ENCODE measurements at regions not wholly inside any gene's neighbourhood (a gene's known extent, or its start where the extent isn't known, plus 50 kb on each side); places are given as distances from the start of the nearest gene placed in this dataset.

DNA sequence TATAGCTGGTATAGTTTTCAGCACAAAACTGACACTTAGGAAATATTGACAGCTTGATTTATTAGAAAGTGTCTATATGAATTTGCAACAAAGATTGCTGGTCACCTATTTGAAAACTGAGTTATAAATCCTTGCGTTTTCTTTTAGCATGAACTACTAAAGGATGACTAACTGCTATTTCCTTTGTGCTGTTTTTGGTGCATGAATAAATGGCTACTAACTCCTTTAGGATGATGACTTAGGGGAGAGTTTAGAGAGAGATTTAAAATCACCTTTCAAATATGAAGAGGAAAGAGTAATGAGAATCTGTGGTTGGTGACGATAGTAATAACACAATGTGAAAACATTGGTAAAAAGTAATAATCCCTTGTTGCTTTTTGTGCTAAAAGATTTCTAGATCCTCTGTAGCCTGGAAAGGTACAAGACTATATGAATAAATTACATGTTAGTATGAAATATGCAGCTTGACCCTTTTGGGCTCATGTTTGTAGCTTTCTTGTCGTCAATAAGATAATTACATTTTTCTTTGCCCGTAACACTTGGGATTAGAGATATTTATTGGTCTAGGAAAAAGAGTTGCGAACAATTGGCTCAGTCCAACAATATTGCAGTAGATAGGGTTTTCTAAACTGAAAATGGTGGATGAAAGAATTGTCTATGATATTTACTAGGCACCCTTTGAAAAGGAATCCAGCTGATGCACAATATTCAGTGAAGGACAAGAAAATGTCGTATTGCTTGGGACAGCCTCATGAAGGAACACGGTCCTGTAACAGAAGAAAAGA lies 453.0 kb downstream of the ADAMTS20 start:
- no peak overlapping the region for H3K4me3 ChIP-seq (ENCODE audit: low read depth, low read length)
- peak; percentile 6 for DNase-seq (ENCODE audit: low read depth)
- TF ChIP-seq, protein P1, sequence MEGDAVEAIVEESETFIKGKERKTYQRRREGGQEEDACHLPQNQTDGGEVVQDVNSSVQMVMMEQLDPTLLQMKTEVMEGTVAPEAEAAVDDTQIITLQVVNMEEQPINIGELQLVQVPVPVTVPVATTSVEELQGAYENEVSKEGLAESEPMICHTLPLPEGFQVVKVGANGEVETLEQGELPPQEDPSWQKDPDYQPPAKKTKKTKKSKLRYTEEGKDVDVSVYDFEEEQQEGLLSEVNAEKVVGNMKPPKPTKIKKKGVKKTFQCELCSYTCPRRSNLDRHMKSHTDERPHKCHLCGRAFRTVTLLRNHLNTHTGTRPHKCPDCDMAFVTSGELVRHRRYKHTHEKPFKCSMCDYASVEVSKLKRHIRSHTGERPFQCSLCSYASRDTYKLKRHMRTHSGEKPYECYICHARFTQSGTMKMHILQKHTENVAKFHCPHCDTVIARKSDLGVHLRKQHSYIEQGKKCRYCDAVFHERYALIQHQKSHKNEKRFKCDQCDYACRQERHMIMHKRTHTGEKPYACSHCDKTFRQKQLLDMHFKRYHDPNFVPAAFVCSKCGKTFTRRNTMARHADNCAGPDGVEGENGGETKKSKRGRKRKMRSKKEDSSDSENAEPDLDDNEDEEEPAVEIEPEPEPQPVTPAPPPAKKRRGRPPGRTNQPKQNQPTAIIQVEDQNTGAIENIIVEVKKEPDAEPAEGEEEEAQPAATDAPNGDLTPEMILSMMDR (IDR thresholded peaks at IDR 0.05; ENCODE audit: insufficient read depth, low read length): no peak

DNA sequence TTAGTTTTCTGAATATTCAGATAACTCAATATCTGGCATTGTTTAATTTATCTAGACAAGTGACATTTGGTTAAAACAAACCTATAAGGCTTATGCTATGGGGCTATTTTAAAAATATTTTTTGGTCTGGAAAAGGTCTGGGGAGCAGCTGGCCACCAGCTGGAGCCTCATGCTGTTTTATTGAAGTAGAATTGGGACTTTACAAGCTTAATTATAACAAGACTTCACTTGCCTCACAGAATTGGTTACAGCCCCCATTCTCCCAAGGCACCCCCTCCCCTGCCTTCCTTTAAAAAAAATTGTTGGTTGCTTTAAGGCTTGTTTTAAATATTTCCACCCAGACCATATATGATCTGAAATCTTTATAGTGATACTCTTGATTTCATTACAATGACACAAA lies 453.9 kb downstream of the ADAMTS20 start:
- DNase-seq (ENCODE audit: low read depth): no peak

DNA sequence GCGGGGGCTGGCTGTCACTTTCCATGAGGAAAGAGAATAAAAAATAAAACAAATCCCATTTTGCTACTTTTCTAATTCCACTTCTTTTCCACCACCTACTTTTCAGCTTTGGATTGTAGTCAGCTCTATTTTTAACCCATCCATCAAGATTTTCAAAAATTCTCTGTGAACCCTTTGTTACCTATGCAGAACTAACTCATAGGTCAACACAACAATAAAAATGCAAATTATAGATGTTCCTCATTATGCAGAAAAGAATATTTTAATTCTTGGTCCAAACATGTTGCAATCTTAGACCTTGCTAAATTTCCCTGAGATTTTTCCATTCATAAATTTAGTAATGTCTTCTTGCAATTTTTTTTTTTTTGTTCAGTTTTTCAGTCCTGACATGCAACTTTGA lies 454.5 kb downstream of the ADAMTS20 start:
- DNase-seq (ENCODE audit: low read depth): no peak
- H3K4me3 ChIP-seq (ENCODE audit: low read depth, low read length): no peak overlapping the region
- TF ChIP-seq, protein P1 (IDR thresholded peaks at IDR 0.05; ENCODE audit: insufficient read depth, low read length): no peak

More for the DNA sequence above, 453.9 kb downstream of the ADAMTS20 start:
- TF ChIP-seq, protein P1 (IDR thresholded peaks at IDR 0.05; ENCODE audit: insufficient read depth, low read length): no peak
- H3K4me3 ChIP-seq (ENCODE audit: low read depth, low read length): no peak overlapping the region

- TF ChIP-seq, protein P1 (IDR thresholded peaks at IDR 0.05; ENCODE audit: insufficient read depth, low read length): no peak
- H3K4me3 ChIP-seq (ENCODE audit: low read depth, low read length): no peak overlapping the region
- no peak for DNase-seq (ENCODE audit: low read depth)
These were observed 456.2 kb downstream of the ADAMTS20 start for GRCh38 chr12:43095669-43096280.

GRCh38 chr12:43094886-43095575 lies 457.0 kb downstream of the ADAMTS20 start:
- TF ChIP-seq, protein P1 (IDR thresholded peaks at IDR 0.05; ENCODE audit: insufficient read depth, low read length): no peak
- no peak overlapping the region for H3K4me3 ChIP-seq (ENCODE audit: low read depth, low read length)
- peak; percentile 53 for DNase-seq (ENCODE audit: low read depth)

DNA sequence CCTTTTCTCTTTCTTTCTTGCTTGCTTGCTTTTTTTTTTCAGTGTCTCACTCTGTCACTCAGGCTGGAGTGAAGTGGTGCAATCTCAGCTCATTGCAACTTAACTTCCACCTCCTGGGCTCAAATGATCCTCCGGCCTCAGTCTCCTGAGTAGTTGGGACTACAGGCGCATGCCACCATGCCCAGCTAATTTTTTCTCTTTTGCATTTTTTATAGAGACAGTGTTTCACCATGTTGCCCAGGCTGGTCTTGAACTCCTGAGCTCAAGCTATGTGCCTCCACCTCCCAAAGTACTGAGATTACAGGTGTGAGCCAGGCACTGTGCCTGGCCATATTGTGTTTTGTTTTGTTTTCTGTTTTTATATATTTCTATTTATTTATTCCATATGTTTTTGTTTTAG lies 461.0 kb downstream of the ADAMTS20 start:
- no peak for DNase-seq (ENCODE audit: low read depth)
- H3K4me3 ChIP-seq (ENCODE audit: low read depth, low read length): no peak overlapping the region
- TF ChIP-seq, protein P1 (IDR thresholded peaks at IDR 0.05; ENCODE audit: insufficient read depth, low read length): no peak
